Neural cell (in vitro differentiated cells): ENCODE measurements at regions not wholly inside any gene's neighbourhood (a gene's known extent, or its start where the extent isn't known, plus 50 kb on each side); places are given as distances from the start of the nearest gene placed in this dataset.

ENCODE experiments used
- small RNA-seq, 3 experiments: library from RNA; depleted of rRNA; stranded (forward); fragments of <200 nt; gene quantifications; one replicate each; pipeline ENCODE3, GENCODE V24; 2012

Small RNA genes lying in the stretch of these regions (small RNA-seq; reads per million reads assigned to genes)
- gene RNU4ATAC10P = 0 reads per million in 3 experiments
- 0 reads per million in 3 experiments for gene RNU4ATAC5P
- 0 reads per million in 3 experiments for gene RNU6-592P
